ENCODE measurements at regions not wholly inside any gene's neighbourhood (a gene's known extent, or its start where the extent isn't known, plus 50 kb on each side); places are given as distances from the start of the nearest gene placed in this dataset.

DNA sequence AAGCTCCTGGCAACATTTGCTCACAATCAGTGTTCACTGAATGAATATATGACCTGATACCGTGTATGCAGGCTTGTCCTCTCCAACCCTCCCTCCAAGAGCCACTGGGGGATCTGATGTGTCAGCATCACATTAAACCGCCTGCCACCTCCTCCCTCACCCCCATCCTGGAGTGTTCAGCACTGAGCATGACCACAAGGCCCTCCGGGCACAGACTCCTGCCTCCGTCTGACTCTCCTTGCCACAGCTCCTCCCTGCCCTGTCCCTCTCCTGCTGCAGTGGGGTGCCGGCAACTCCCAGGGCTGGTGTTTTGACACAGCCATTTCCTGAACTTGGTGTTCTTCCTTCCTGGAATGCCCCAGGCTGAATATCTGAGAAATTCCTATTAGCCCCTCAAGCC lies 136.7 kb downstream of the FCRL5 start:
- TF ChIP-seq POLR2A (IDR thresholded peaks at IDR 0.05) = no peak
- TF ChIP-seq POLR2AphosphoS5 (IDR thresholded peaks at IDR 0.05) = no peak
- TF ChIP-seq, protein P1, sequence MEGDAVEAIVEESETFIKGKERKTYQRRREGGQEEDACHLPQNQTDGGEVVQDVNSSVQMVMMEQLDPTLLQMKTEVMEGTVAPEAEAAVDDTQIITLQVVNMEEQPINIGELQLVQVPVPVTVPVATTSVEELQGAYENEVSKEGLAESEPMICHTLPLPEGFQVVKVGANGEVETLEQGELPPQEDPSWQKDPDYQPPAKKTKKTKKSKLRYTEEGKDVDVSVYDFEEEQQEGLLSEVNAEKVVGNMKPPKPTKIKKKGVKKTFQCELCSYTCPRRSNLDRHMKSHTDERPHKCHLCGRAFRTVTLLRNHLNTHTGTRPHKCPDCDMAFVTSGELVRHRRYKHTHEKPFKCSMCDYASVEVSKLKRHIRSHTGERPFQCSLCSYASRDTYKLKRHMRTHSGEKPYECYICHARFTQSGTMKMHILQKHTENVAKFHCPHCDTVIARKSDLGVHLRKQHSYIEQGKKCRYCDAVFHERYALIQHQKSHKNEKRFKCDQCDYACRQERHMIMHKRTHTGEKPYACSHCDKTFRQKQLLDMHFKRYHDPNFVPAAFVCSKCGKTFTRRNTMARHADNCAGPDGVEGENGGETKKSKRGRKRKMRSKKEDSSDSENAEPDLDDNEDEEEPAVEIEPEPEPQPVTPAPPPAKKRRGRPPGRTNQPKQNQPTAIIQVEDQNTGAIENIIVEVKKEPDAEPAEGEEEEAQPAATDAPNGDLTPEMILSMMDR (IDR thresholded peaks at IDR 0.05) = no peak
- DNase-seq (ENCODE audit: low spot score in 2 of 2) = no peak

DNA sequence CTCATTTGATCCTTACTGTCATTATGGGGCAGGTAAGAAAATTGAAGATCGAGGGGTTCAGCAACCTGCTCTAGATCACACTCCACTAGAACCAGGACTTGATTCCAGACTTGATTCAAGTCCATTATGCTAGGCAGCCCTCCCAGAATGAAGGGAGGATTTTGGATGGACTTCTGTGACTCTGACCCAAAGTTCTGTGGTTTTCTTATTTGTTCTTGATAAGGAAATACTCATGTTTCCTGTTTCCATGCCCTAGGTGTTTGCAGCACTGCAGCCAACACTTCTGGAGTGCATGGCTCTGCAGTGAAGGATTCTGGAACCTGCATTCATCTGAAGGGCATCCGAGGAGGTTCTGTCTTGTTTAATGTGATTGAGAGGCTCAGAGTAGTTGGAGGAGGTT lies 140.0 kb downstream of the FCRL5 start:
- TF ChIP-seq POLR2A (IDR thresholded peaks at IDR 0.05) (no peak), POLR2AphosphoS5 (IDR thresholded peaks at IDR 0.05) (no peak)
- TF ChIP-seq, protein P1 (IDR thresholded peaks at IDR 0.05) = no peak
- H3K36me3 ChIP-seq = no peaks in the 10 kb centered on the region
- DNase-seq (ENCODE audit: low spot score in 2 of 2) = no peak
- H3K27ac ChIP-seq = no peak overlapping the region
- no peaks in the 10 kb centered on the region for H3K4me1 ChIP-seq
- intact Hi-C loops (cut with DNase I; ENCODE audit: low total_unique reads) = no loop called here
- no peak overlapping the region for H3K4me3 ChIP-seq
- H3K9me3 ChIP-seq = no peaks in the 10 kb centered on the region
- no peaks in the 10 kb centered on the region for H3K27me3 ChIP-seq

More for the DNA sequence above, 136.7 kb downstream of the FCRL5 start:
- Histone ChIP-seq H3K4me1 (no peaks in the 10 kb centered on the region), H3K4me3 (no peak overlapping the region), H3K9me3 (no peaks in the 10 kb centered on the region), H3K36me3 (no peaks in the 10 kb centered on the region), H3K27me3 (peaks cover 0 to 3% of the 10 kb centered on the region in 2 donors), H3K27ac (no peak overlapping the region)
- intact Hi-C loops (cut with DNase I; ENCODE audit: low total_unique reads) = no loop called here

DNA sequence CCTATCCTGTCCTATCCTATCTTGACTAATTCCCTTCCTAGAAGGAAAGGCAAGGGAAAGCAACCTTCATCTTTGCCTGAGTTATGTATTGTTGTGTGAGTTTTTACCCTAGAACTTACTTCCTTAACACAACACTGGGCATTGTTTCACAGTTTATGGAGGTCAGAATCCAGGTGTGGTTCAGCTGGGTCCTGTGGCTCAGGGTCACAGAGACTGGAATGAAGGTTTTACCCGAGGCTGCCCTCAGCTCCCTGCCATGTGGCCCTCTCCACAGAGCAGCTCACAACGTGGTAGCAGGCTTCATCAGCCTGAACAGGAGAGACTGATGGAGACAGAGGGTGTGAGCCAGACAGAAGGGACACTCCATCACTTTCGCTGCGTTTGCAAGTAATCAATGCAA lies 140.5 kb downstream of the FCRL5 start:
- no peaks in the 10 kb centered on the region for H3K27me3 ChIP-seq
- H3K4me1 ChIP-seq = no peaks in the 10 kb centered on the region
- TF ChIP-seq POLR2A (IDR thresholded peaks at IDR 0.05) (no peak), POLR2AphosphoS5 (IDR thresholded peaks at IDR 0.05) (no peak)
- TF ChIP-seq, protein P1 (IDR thresholded peaks at IDR 0.05) = no peak
- no peaks in the 10 kb centered on the region for H3K36me3 ChIP-seq
- no peak overlapping the region for H3K27ac ChIP-seq
- no peak overlapping the region for H3K4me3 ChIP-seq
- DNase-seq (ENCODE audit: low spot score in 2 of 2) = no peak
- intact Hi-C loops (cut with DNase I; ENCODE audit: low total_unique reads) = no loop called here
- H3K9me3 ChIP-seq = no peaks in the 10 kb centered on the region

DNA sequence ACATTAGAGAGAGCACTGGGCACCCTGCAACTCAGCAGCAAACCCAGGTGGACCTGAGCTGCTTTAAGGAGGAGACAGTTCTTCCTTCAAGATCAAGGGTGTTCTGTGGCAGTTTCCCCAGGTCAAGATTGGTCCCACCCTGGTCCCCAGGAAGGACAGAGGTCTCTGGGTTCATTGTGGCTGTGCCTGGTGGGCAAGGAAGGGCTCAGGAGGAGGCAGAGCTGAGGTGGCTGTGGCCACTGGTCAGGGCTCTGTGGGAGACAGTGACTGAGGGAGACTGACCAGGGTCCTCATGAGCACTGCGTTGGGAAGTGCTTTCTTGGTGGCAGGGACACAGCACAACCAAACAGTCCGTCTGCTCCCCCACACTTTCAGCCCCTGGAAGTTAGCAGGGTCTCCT lies 141.3 kb downstream of the FCRL5 start:
- H3K4me3 ChIP-seq = no peak overlapping the region
- no peaks in the 10 kb centered on the region for H3K9me3 ChIP-seq
- intact Hi-C loops (cut with DNase I; ENCODE audit: low total_unique reads) = no loop called here
- no peaks in the 10 kb centered on the region for H3K4me1 ChIP-seq
- no peak overlapping the region for H3K27ac ChIP-seq
- DNase-seq (ENCODE audit: low spot score in 2 of 2) = no peak
- H3K27me3 ChIP-seq = no peaks in the 10 kb centered on the region
- TF ChIP-seq POLR2A (IDR thresholded peaks at IDR 0.05) (no peak), POLR2AphosphoS5 (IDR thresholded peaks at IDR 0.05) (no peak)
- TF ChIP-seq, protein P1 (IDR thresholded peaks at IDR 0.05) = no peak
- H3K36me3 ChIP-seq = no peaks in the 10 kb centered on the region

DNA sequence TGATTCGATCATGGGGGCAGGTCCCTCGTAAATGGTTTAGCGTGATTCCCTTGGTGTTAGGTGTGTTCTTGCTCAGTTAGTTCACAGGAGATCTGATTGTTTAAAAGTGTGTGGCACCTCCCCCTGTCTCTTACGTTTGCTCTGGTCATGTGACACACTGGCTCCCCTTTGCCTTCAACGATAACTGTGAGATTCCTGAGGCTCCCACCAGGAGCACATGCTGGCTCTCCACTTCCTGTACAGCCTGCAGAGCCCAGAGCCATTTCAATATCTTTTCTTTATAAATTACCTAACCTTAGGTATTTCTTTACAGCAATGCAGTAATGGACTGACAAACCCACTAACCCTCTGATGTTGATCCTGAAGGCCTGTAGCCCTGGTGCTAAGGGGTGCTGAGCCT lies 141.9 kb downstream of the FCRL5 start:
- TF ChIP-seq POLR2AphosphoS5 (IDR thresholded peaks at IDR 0.05) (no peak), POLR2A (IDR thresholded peaks at IDR 0.05) (no peak)
- TF ChIP-seq, protein P1 (IDR thresholded peaks at IDR 0.05) = no peak
- intact Hi-C loops (cut with DNase I; ENCODE audit: low total_unique reads) = no loop called here
- no peak overlapping the region for H3K27ac ChIP-seq
- no peaks in the 10 kb centered on the region for H3K27me3 ChIP-seq
- no peak overlapping the region for H3K4me3 ChIP-seq
- no peaks in the 10 kb centered on the region for H3K36me3 ChIP-seq
- no peaks in the 10 kb centered on the region for H3K4me1 ChIP-seq
- H3K9me3 ChIP-seq = no peaks in the 10 kb centered on the region
- no peak for DNase-seq (ENCODE audit: low spot score in 2 of 2)

Data from breast epithelium (tissue), 4 donors.